Psoas muscle (tissue), 7 donors: ENCODE measurements at regions not wholly inside any gene's neighbourhood (a gene's known extent, or its start where the extent isn't known, plus 50 kb on each side); places are given as distances from the start of the nearest gene placed in this dataset.

Experiments
- ATAC-seq, 4 donors: fragments of 200-7000 bp; cut with Tn5 transposase; one replicate each; pipeline ENCODE4 v1.9.1; 2020; ENCODE audit warnings: moderate library complexity in 3 of 4, mild to moderate bottlenecking in 2 of 4
- DNase-seq, 2 donors: peaks; one replicate each; pipeline ENCODE4 v3.0.0-alpha.2; 2020
- H3K27ac ChIP-seq: fragments of 200-600 bp; one replicate; pipeline ENCODE4 v1.8.0; 2022
- H3K27me3 ChIP-seq, 3 donors: fragments of 200-600 bp in 1 of 3; one replicate each; pipeline versions ENCODE4 v1.6.1 to v1.8.0; 2013 to 2022; ENCODE audit warnings: low read length in 2 of 3, mild to moderate bottlenecking in 2 of 3, moderate library complexity in 1 of 3; ENCODE audit not compliant: insufficient read depth in 3 of 3
- H3K36me3 ChIP-seq, 2 donors: fragments of 200-600 bp in 1 of 2; one replicate each; pipeline versions ENCODE4 v1.6.1 to v1.8.0; 2013 to 2022; ENCODE audit warnings: low read depth in 1 of 2, mild to moderate bottlenecking in 1 of 2, moderate library complexity in 1 of 2; ENCODE audit not compliant: insufficient read depth in 1 of 2
- H3K4me1 ChIP-seq: fragments of 200-600 bp; one replicate; pipeline ENCODE4 v1.8.0; 2022
- H3K4me3 ChIP-seq: fragments of 200-600 bp; one replicate; pipeline ENCODE4 v1.8.0; 2022; ENCODE audit warnings: mild to moderate bottlenecking
- H3K9me3 ChIP-seq: fragments of 200-600 bp; one replicate; pipeline ENCODE4 v1.8.0; 2022
- WGBS, 3 donors: extraction: QIAGEN DNeasy Blood & Tissue Kit; methylation state at CpG; one replicate each; pipeline versions ENCODE4 v1.1.6 to v1.1.7; 2013; 5-methylcytosine and 5-hydroxymethylcytosine counted together
- intact Hi-C, 2 donors: fragments of 100-400 bp; cut with DNase I; formaldehyde crosslinking; loops; one replicate each; pipeline versions ENCODE4 v1.11.0 to v1.14.2; 2022
- TF ChIP-seq, protein P1 (sequence below): fragments of 200-600 bp; IDR thresholded peaks from one replicate; pipeline ENCODE4 v1.8.0; 2022; ENCODE audit warnings: antibody characterized with exemption
- donor health status: healthy with polysubstance abuse.
- donor health status: DM: no; HTN: no; CAD: no; lungs with moderate emphysema.
- donor health status: Bipolar disorder and iron deficiency.
- donor health status: healthy.
- donor health status: DM: yes; HTN: yes; CAD: no.
- donor health status: DM: no; HTN: no; CAD: no.
- donor health status: DM: yes; HTN: yes; CAD: no.

GRCh38 chr7:9120331-9120730, 686.9 kb downstream of the NXPH1 start:
- Histone ChIP-seq H3K36me3 (no peaks in the 10 kb centered on the region), H3K27me3 (no peaks in the 10 kb centered on the region), H3K4me3 (no peak overlapping the region), H3K4me1 (no peaks in the 10 kb centered on the region), H3K27ac (no peak overlapping the region), H3K9me3 (peaks cover 2% of the 10 kb centered on the region)
- ATAC-seq (no peak), DNase-seq (no peak)
- intact Hi-C loops: no loop called here
- TF ChIP-seq, protein P1, sequence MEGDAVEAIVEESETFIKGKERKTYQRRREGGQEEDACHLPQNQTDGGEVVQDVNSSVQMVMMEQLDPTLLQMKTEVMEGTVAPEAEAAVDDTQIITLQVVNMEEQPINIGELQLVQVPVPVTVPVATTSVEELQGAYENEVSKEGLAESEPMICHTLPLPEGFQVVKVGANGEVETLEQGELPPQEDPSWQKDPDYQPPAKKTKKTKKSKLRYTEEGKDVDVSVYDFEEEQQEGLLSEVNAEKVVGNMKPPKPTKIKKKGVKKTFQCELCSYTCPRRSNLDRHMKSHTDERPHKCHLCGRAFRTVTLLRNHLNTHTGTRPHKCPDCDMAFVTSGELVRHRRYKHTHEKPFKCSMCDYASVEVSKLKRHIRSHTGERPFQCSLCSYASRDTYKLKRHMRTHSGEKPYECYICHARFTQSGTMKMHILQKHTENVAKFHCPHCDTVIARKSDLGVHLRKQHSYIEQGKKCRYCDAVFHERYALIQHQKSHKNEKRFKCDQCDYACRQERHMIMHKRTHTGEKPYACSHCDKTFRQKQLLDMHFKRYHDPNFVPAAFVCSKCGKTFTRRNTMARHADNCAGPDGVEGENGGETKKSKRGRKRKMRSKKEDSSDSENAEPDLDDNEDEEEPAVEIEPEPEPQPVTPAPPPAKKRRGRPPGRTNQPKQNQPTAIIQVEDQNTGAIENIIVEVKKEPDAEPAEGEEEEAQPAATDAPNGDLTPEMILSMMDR: no peak

GRCh38 chr7:9124320-9124719, 690.9 kb downstream of the NXPH1 start:
- Histone ChIP-seq H3K27me3 (no peaks in the 10 kb centered on the region), H3K9me3 (no peaks in the 10 kb centered on the region), H3K27ac (no peak overlapping the region), H3K4me3 (no peak overlapping the region), H3K4me1 (no peaks in the 10 kb centered on the region), H3K36me3 (no peaks in the 10 kb centered on the region)
- ATAC-seq (no peak), DNase-seq (no peak)
- TF ChIP-seq, protein P1: no peak
- WGBS, 3 donors: 68 to 73% (median 70%) methylated on average over 2 of the region's 2 CpGs
- intact Hi-C loops: no loop called here

- H3K4me3 ChIP-seq: no peak overlapping the region
- intact Hi-C loops: no loop called here
- no peaks in the 10 kb centered on the region for H3K36me3 ChIP-seq
- DNase-seq: no peak
- H3K9me3 ChIP-seq: no peaks in the 10 kb centered on the region
- no peaks in the 10 kb centered on the region for H3K4me1 ChIP-seq
- H3K27ac ChIP-seq: no peak overlapping the region
- no peaks in the 10 kb centered on the region for H3K27me3 ChIP-seq
- TF ChIP-seq, protein P1: no peak
- no peak for ATAC-seq
Measured at GRCh38 chr7:9125246-9125645, 691.8 kb downstream of the NXPH1 start.

- Histone ChIP-seq H3K27ac (no peak overlapping the region), H3K9me3 (no peaks in the 10 kb centered on the region), H3K4me3 (no peak overlapping the region), H3K4me1 (no peaks in the 10 kb centered on the region), H3K36me3 (no peaks in the 10 kb centered on the region), H3K27me3 (no peaks in the 10 kb centered on the region)
- intact Hi-C loops: no loop called here
- TF ChIP-seq, protein P1: no peak
- DNase-seq (no peak), ATAC-seq (no peak)
- 41 to 48% (median 44%) methylated on average over 5 of the region's 5 CpGs for WGBS, 3 donors
Measured at GRCh38 chr7:9127901-9128300, 694.5 kb downstream of the NXPH1 start.

- Histone ChIP-seq H3K4me3 (no peak overlapping the region), H3K27ac (no peak overlapping the region), H3K27me3 (no peaks in the 10 kb centered on the region), H3K9me3 (no peaks in the 10 kb centered on the region), H3K36me3 (no peaks in the 10 kb centered on the region), H3K4me1 (no peaks in the 10 kb centered on the region)
- 64 to 75% (median 71%) methylated on average over 1 of the region's 1 CpG for WGBS, 3 donors
- no peak for DNase-seq
- ATAC-seq: no peak
- TF ChIP-seq, protein P1: no peak
- intact Hi-C loops: no loop called here
Measured at GRCh38 chr7:9148687-9149086, 715.3 kb downstream of the NXPH1 start.
